Superior temporal gyrus (tissue), 1 donor: ENCODE measurements at regions not wholly inside any gene's neighbourhood (a gene's known extent, or its start where the extent isn't known, plus 50 kb on each side); places are given as distances from the start of the nearest gene placed in this dataset.
"Not testable (repeated sequence)": the region's sequence is repeated elsewhere in the genome, so short reads cannot be mapped to it uniquely, and the experiment has no call there.

Experiments used
- DNase-seq: peaks from one replicate; pipeline ENCODE4 v3.0.0-alpha.2; 2016; ENCODE audit errors: extremely low spot score

- DNase-seq, result no peak
Measured at GRCh38 chr10:53664282-53665019, 891.9 kb upstream of the MBL2 start.

- no peak for DNase-seq
Measured at GRCh38 chr10:53650794-53651193, 878.2 kb upstream of the MBL2 start.

- not testable (repeated sequence) for DNase-seq
Measured at GRCh38 chr10:53647221-53647620, 874.6 kb upstream of the MBL2 start.

- DNase-seq, result no peak
Measured at GRCh38 chr10:53646525-53646924, 873.9 kb upstream of the MBL2 start.

GRCh38 chr10:53645951-53646350 is 873.4 kb upstream of the MBL2 start:
- DNase-seq, result no peak

- DNase-seq, result no peak
Measured at GRCh38 chr10:53638006-53638405, 865.4 kb upstream of the MBL2 start.

- DNase-seq, result no peak
Measured at GRCh38 chr10:53624722-53625121, 852.1 kb upstream of the MBL2 start.

GRCh38 chr10:53622201-53622600 is 849.6 kb upstream of the MBL2 start:
- DNase-seq, result no peak

- no peak for DNase-seq
Measured at GRCh38 chr10:53619671-53620070, 847.1 kb upstream of the MBL2 start.

GRCh38 chr10:53607691-53608090 is 835.1 kb upstream of the MBL2 start:
- no peak for DNase-seq

- DNase-seq, result no peak
Measured at GRCh38 chr10:53606981-53607380, 834.4 kb upstream of the MBL2 start.

GRCh38 chr10:53601260-53601875 is 828.8 kb upstream of the MBL2 start:
- peak; percentile 77 for DNase-seq

- no peak for DNase-seq
Measured at GRCh38 chr10:53598914-53599313, 826.3 kb upstream of the MBL2 start.

GRCh38 chr10:53597835-53598251 is 825.3 kb upstream of the MBL2 start:
- DNase-seq, result no peak

- no peak for DNase-seq
Measured at GRCh38 chr10:53580465-53580864, 807.9 kb upstream of the MBL2 start.

- no peak for DNase-seq
Measured at GRCh38 chr10:53579773-53580172, 807.2 kb upstream of the MBL2 start.

GRCh38 chr10:53574024-53574423 is 801.4 kb upstream of the MBL2 start:
- no peak for DNase-seq

- DNase-seq, result no peak
Measured at GRCh38 chr10:53573498-53573897, 800.9 kb upstream of the MBL2 start.

GRCh38 chr10:53572799-53573198 is 800.2 kb upstream of the MBL2 start:
- no peak for DNase-seq

GRCh38 chr10:53570221-53570620 is 797.6 kb upstream of the MBL2 start:
- DNase-seq, result no peak

- DNase-seq, result no peak
Measured at GRCh38 chr10:53569455-53569854, 796.9 kb upstream of the MBL2 start.

GRCh38 chr10:53548664-53549063 is 776.1 kb upstream of the MBL2 start:
- DNase-seq, result no peak

GRCh38 chr10:53547364-53547763 is 774.8 kb upstream of the MBL2 start:
- DNase-seq, result no peak

GRCh38 chr10:53543410-53543809 is 770.8 kb upstream of the MBL2 start:
- DNase-seq, result no peak
